Dermis microvascular lymphatic vessel endothelial cell (primary cell): ENCODE measurements at regions not wholly inside any gene's neighbourhood (a gene's known extent, or its start where the extent isn't known, plus 50 kb on each side); places are given as distances from the start of the nearest gene placed in this dataset.

ENCODE experiments used
- DNase-seq, 2 donors: peaks; one replicate each; pipeline versions ENCODE4 v3.0.0 to v3.0.0-alpha.2; 2010; ENCODE audit warnings: low read depth in 2 of 2

GRCh38 chr10:94281654-94282053 lies 81.1 kb downstream of the NOC3L start:
- no peak for DNase-seq

- DNase-seq = no peak
Measured at GRCh38 chr10:94282369-94282768, 80.4 kb downstream of the NOC3L start.
